Cardiac muscle cell (in vitro differentiated cells and primary cell): ENCODE measurements at regions not wholly inside any gene's neighbourhood (a gene's known extent, or its start where the extent isn't known, plus 50 kb on each side); places are given as distances from the start of the nearest gene placed in this dataset.

ENCODE experiments used
- DNase-seq, 2 donors: peaks; one replicate each; pipeline versions ENCODE4 v3.0.0 to v3.0.0-alpha.2; 2010 to 2017; ENCODE audit warnings: low read depth in 1 of 2, low spot score in 1 of 2
- H3K27ac ChIP-seq: fragments of 200-600 bp; sonication (generic); 2 replicates; pipeline ENCODE4 v1.5.1; 2016
- H3K27me3 ChIP-seq: fragments of 200-600 bp; sonication (generic); 2 replicates; pipeline ENCODE4 v1.6.0; 2016; ENCODE audit warnings: control low read depth
- H3K36me3 ChIP-seq: fragments of 200-600 bp; sonication (generic); 2 replicates; pipeline ENCODE4 v1.5.1; 2016; ENCODE audit warnings: control low read depth
- H3K4me1 ChIP-seq: fragments of 200-600 bp; sonication (generic); 2 replicates; pipeline ENCODE4 v1.8.1; 2017; ENCODE audit warnings: low read depth, mild to moderate bottlenecking, mixed run types
- H3K4me3 ChIP-seq: fragments of 200-600 bp; sonication (generic); 2 replicates; pipeline ENCODE4 v1.5.1; 2016; ENCODE audit warnings: mild to moderate bottlenecking
- H3K9me3 ChIP-seq: fragments of 200-600 bp; sonication (generic); 2 replicates; pipeline ENCODE4 v1.5.1; 2017; ENCODE audit warnings: low read depth, mild to moderate bottlenecking, control low read depth
- CTCF ChIP-seq: IDR thresholded peaks from 2 replicates; pipeline ENCODE4 v1.5.1; 2012; ENCODE audit warnings: low read depth, mild to moderate bottlenecking, low read length

GRCh38 chr3:19734453-19734852, 199.6 kb downstream of the EFHB start:
- Histone ChIP-seq H3K4me1 (no peaks in the 10 kb centered on the region), H3K27me3 (no peaks in the 10 kb centered on the region), H3K9me3 (no peaks in the 10 kb centered on the region), H3K27ac (no peak overlapping the region), H3K36me3 (no peaks in the 10 kb centered on the region), H3K4me3 (no peak overlapping the region)
- no peak for DNase-seq
- TF ChIP-seq CTCF = no peak

DNA sequence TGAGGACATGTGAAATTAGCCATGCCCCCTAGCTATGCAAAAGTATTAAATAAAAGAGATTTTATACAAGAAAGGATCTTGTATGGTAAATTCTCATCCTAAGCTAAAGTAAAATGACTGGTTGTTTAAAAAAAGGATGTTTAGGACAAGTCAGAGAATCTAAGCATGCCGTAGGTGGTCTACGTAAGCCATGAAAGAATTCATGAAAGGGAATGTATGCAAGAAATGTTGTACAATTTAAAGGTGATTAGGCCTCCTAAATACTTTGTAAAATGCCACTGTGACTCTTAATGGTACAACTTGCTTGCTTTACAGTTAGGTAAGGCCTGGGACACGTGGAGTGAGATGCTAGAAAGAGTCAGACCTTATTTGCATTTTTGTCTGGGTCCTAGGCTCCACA, 209.0 kb downstream of the EFHB start:
- TF ChIP-seq CTCF = no peak
- Histone ChIP-seq H3K4me1 (no peaks in the 10 kb centered on the region), H3K4me3 (no peak overlapping the region), H3K27ac (no peak overlapping the region), H3K27me3 (no peaks in the 10 kb centered on the region), H3K9me3 (no peaks in the 10 kb centered on the region), H3K36me3 (no peaks in the 10 kb centered on the region)
- no peak for DNase-seq

DNA sequence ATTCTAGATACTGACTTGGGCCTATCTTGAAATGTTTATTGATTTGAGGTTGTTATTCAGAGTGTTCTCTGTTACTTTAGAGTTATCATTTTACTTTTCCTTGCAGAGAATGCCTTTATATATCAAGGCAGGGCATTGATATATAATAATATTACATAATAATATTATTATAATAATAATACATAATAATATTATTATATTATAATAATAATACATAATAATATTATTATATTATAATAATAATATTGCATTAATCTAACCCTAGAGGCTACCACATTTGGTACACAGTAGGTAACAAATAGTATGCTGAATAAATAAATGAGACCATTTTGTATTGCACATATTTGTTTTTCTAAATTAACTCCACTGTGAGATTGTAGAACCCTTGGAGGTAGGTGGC, 216.3 kb downstream of the EFHB start:
- Histone ChIP-seq H3K27me3 (no peaks in the 10 kb centered on the region), H3K27ac (no peak overlapping the region)
- TF ChIP-seq CTCF = no peak

GRCh38 chr3:19711160-19711782, 222.7 kb downstream of the EFHB start:
- H3K4me1 ChIP-seq = no peaks in the 10 kb centered on the region

More for the DNA sequence above, 216.3 kb downstream of the EFHB start:
- no peak for DNase-seq
- Histone ChIP-seq H3K4me1 (no peaks in the 10 kb centered on the region), H3K9me3 (no peaks in the 10 kb centered on the region), H3K4me3 (no peak overlapping the region), H3K36me3 (no peaks in the 10 kb centered on the region)

DNA sequence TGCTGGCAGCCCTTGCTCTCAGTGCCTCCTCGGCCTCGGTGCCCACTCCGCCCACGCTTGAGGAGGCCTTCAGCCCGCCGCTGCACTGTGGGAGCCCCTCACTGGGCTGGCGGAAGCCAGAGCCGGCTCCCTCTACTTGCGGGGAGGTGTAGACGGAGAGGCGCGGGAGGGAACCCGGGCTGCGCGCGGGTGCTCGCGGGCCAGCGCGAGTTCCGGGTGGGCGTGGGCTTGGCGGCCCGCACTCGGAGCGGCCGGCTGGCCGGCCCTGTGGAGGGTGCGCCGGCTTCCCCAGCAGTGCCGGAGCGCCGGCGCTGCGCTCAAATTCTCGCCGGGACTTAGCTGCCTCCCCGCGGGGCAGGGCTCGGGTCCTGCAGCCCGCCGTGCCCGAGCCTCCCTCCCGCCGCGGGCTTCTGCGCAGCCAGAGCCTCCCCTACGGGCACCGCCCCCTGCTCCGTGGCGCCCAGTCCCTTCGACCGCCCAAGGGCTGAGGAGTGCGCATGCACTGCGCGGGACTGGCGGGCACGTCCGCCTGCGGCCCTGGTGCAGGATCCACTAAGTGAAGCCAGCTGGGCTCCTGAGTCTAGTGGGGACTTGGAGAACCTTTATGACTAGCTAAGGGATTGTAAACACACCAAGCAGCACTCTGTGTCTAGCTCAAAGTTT, 231.5 kb downstream of the EFHB start:
- peak; percentile 38 to 77 for DNase-seq
- H3K36me3 ChIP-seq = no peaks in the 10 kb centered on the region
- no peaks in the 10 kb centered on the region for H3K4me1 ChIP-seq
- H3K9me3 ChIP-seq = no peaks in the 10 kb centered on the region
- H3K27ac ChIP-seq = no peak overlapping the region
- peak overlapping the region; percentile 44 for H3K4me3 ChIP-seq
- no peak for TF ChIP-seq CTCF
- H3K27me3 ChIP-seq = no peaks in the 10 kb centered on the region

More at GRCh38 chr3:19711160-19711782, 222.7 kb downstream of the EFHB start:
- TF ChIP-seq CTCF = no peak
- H3K27ac ChIP-seq = no peak overlapping the region
- no peaks in the 10 kb centered on the region for H3K9me3 ChIP-seq
- no peaks in the 10 kb centered on the region for H3K36me3 ChIP-seq
- H3K4me3 ChIP-seq = no peak overlapping the region
- no peak for DNase-seq
- no peaks in the 10 kb centered on the region for H3K27me3 ChIP-seq
